Neural cell (in vitro differentiated cells): ENCODE measurements at regions not wholly inside any gene's neighbourhood (a gene's known extent, or its start where the extent isn't known, plus 50 kb on each side); places are given as distances from the start of the nearest gene placed in this dataset.

ENCODE experiments used
- CTCF ChIP-seq: fragments of 450-650 bp; IDR thresholded peaks from 2 replicates; pipeline ENCODE4 v1.5.1; 2014; ENCODE audit warnings: antibody characterized with exemption, mild to moderate bottlenecking, moderate library complexity; ENCODE audit not compliant: poor library complexity, severe bottlenecking
- EP300 ChIP-seq: fragments of 450-650 bp; conservative IDR thresholded peaks from 2 replicates; pipeline ENCODE4 v1.6.1; 2014; ENCODE audit warnings: antibody characterized with exemption, mild to moderate bottlenecking, moderate library complexity; ENCODE audit not compliant: poor library complexity, severe bottlenecking
- EZH2 ChIP-seq: fragments of 200-600, 300-800 bp; shearing (Covaris generic), sonication (generic); IDR thresholded peaks from 2 replicates; pipeline ENCODE4 v1.6.1; 2014; ENCODE audit warnings: antibody characterized with exemption, low read length, borderline replicate concordance, mild to moderate bottlenecking; ENCODE audit not compliant: insufficient read depth, poor library complexity, severe bottlenecking
- MXI1 ChIP-seq: fragments of 450-650 bp; conservative IDR thresholded peaks from 2 replicates; pipeline ENCODE4 v1.6.1; 2014; ENCODE audit warnings: antibody characterized with exemption, mild to moderate bottlenecking; ENCODE audit not compliant: poor library complexity, severe bottlenecking
- POLR2AphosphoS5 ChIP-seq: IDR thresholded peaks from 2 replicates; pipeline ENCODE4 v1.6.1; 2012
- RAD21 ChIP-seq: fragments of 450-650 bp; conservative IDR thresholded peaks from 2 replicates; pipeline ENCODE4 v1.6.1; 2014; ENCODE audit warnings: antibody characterized with exemption, mild to moderate bottlenecking, moderate library complexity
- REST ChIP-seq: IDR thresholded peaks from 2 replicates; pipeline ENCODE4 v1.6.1; 2012; ENCODE audit warnings: borderline replicate concordance

- TF ChIP-seq CTCF (no peak), EP300 (no peak), RAD21 (no peak), MXI1 (no peak), EZH2 (no peak), REST (no peak), POLR2AphosphoS5 (no peak)
Observed at GRCh38 chr9:74366111-74366510, 131.0 kb upstream of the RORB start.
